Mucosa of rectum (tissue), 2 donors: ENCODE measurements at regions not wholly inside any gene's neighbourhood (a gene's known extent, or its start where the extent isn't known, plus 50 kb on each side); places are given as distances from the start of the nearest gene placed in this dataset.
"Not testable (repeated sequence)": the region's sequence is repeated elsewhere in the genome, so short reads cannot be mapped to it uniquely, and the experiment has no call there.

Source experiments
- H3K27ac ChIP-seq, 2 donors: one replicate each; pipeline ENCODE4 v1.7.0; 2013; ENCODE audit warnings: inconsistent platforms in 2 of 2, low read depth in 2 of 2, low read length in 2 of 2
- H3K27me3 ChIP-seq, 2 donors: one replicate each; pipeline ENCODE4 v1.7.0; 2013; ENCODE audit warnings: low read length in 2 of 2; ENCODE audit not compliant: control insufficient read depth in 2 of 2, insufficient read depth in 2 of 2
- H3K36me3 ChIP-seq, 2 donors: one replicate each; pipeline ENCODE4 v1.7.0; 2013; ENCODE audit warnings: low read length in 2 of 2; ENCODE audit not compliant: control insufficient read depth in 2 of 2, insufficient read depth in 2 of 2
- H3K4me1 ChIP-seq, 2 donors: one replicate each; pipeline ENCODE4 v1.7.0; 2013; ENCODE audit warnings: low read length in 2 of 2, mild to moderate bottlenecking in 1 of 2; ENCODE audit not compliant: control insufficient read depth in 2 of 2, insufficient read depth in 2 of 2
- H3K4me3 ChIP-seq, 2 donors: one replicate each; pipeline ENCODE4 v1.7.0; 2013; ENCODE audit warnings: low read length in 2 of 2
- H3K9ac ChIP-seq, 2 donors: one replicate each; pipeline ENCODE4 v1.7.0; 2013; ENCODE audit warnings: low read length in 2 of 2, low read depth in 1 of 2, mild to moderate bottlenecking in 1 of 2
- H3K9me3 ChIP-seq, 2 donors: one replicate each; pipeline ENCODE4 v1.7.0; 2013; ENCODE audit warnings: low read length in 2 of 2; ENCODE audit not compliant: control insufficient read depth in 2 of 2
- donor health status: healthy.
- donor health status: Normal muscosa, but diverticular disease.

- Histone ChIP-seq H3K4me1 (peaks cover 0 to 4% of the 10 kb centered on the region in 2 donors), H3K36me3 (no peaks in the 10 kb centered on the region), H3K27ac (peak overlapping the region in 1 of 2 donors; percentile 55), H3K27me3 (peaks cover 3 to 4% of the 10 kb centered on the region in 2 donors), H3K9me3 (no peaks in the 10 kb centered on the region), H3K9ac (no peak overlapping the region), H3K4me3 (peak overlapping the region; percentile 23 to 36)
Observed at GRCh38 chrX:40933706-40934425, 151.4 kb upstream of the USP9X start.

GRCh38 chrX:40936827-40937226 is 148.4 kb upstream of the USP9X start:
- H3K27ac ChIP-seq: no peak overlapping the region
- H3K9ac ChIP-seq: no peak overlapping the region
- H3K36me3 ChIP-seq: no peaks in the 10 kb centered on the region
- H3K4me3 ChIP-seq: no peak overlapping the region
- peaks cover 0 to 4% of the 10 kb centered on the region in 2 donors for H3K4me1 ChIP-seq
- H3K27me3 ChIP-seq: peaks cover 0 to 4% of the 10 kb centered on the region in 2 donors
- no peaks in the 10 kb centered on the region for H3K9me3 ChIP-seq

- Histone ChIP-seq H3K9me3 (no peaks in the 10 kb centered on the region), H3K4me1 (peaks cover 0 to 4% of the 10 kb centered on the region in 2 donors), H3K9ac (no peak overlapping the region), H3K27ac (no peak overlapping the region), H3K27me3 (peaks cover 0 to 4% of the 10 kb centered on the region in 2 donors), H3K36me3 (no peaks in the 10 kb centered on the region), H3K4me3 (no peak overlapping the region)
Observed at GRCh38 chrX:40938423-40938822, 146.8 kb upstream of the USP9X start.

- H3K4me1 ChIP-seq: no peaks in the 10 kb centered on the region
- H3K9ac ChIP-seq: no peak overlapping the region
- no peaks in the 10 kb centered on the region for H3K9me3 ChIP-seq
- peaks cover 0 to 4% of the 10 kb centered on the region in 2 donors for H3K27me3 ChIP-seq
- H3K4me3 ChIP-seq: no peak overlapping the region
- no peak overlapping the region for H3K27ac ChIP-seq
- no peaks in the 10 kb centered on the region for H3K36me3 ChIP-seq
Observed at GRCh38 chrX:40943093-40943641, 142.1 kb upstream of the USP9X start.

GRCh38 chrX:40945361-40945713 is 139.9 kb upstream of the USP9X start:
- no peaks in the 10 kb centered on the region for H3K36me3 ChIP-seq
- no peak overlapping the region for H3K27ac ChIP-seq
- H3K27me3 ChIP-seq: peaks cover 0 to 4% of the 10 kb centered on the region in 2 donors
- peak overlapping the region in 1 of 2 donors; percentile 40 for H3K9ac ChIP-seq
- no peak overlapping the region for H3K4me3 ChIP-seq
- no peaks in the 10 kb centered on the region for H3K9me3 ChIP-seq
- H3K4me1 ChIP-seq: no peaks in the 10 kb centered on the region

- Histone ChIP-seq H3K4me1 (no peaks in the 10 kb centered on the region), H3K4me3 (no peak overlapping the region), H3K9me3 (no peaks in the 10 kb centered on the region), H3K9ac (no peak overlapping the region), H3K36me3 (no peaks in the 10 kb centered on the region), H3K27ac (no peak overlapping the region), H3K27me3 (peaks cover 3 to 4% of the 10 kb centered on the region in 2 donors)
Observed at GRCh38 chrX:40947276-40947675, 138.0 kb upstream of the USP9X start.

- Histone ChIP-seq H3K27ac (no peak overlapping the region), H3K4me3 (no peak overlapping the region), H3K36me3 (no peaks in the 10 kb centered on the region)
Observed at GRCh38 chrX:40949071-40949470, 136.2 kb upstream of the USP9X start.

GRCh38 chrX:40950546-40950945 is 134.7 kb upstream of the USP9X start:
- Histone ChIP-seq H3K36me3 (no peaks in the 10 kb centered on the region), H3K27ac (no peak overlapping the region), H3K4me1 (no peaks in the 10 kb centered on the region), H3K27me3 (peaks cover 3 to 4% of the 10 kb centered on the region in 2 donors), H3K9ac (no peak overlapping the region), H3K4me3 (no peak overlapping the region), H3K9me3 (no peaks in the 10 kb centered on the region)

More at GRCh38 chrX:40949071-40949470, 136.2 kb upstream of the USP9X start:
- no peak overlapping the region for H3K9ac ChIP-seq
- H3K27me3 ChIP-seq: peaks cover 3 to 4% of the 10 kb centered on the region in 2 donors
- no peaks in the 10 kb centered on the region for H3K4me1 ChIP-seq
- no peaks in the 10 kb centered on the region for H3K9me3 ChIP-seq

GRCh38 chrX:40951407-40951806 is 133.8 kb upstream of the USP9X start:
- not testable (repeated sequence) for H3K27ac ChIP-seq, H3K27me3 ChIP-seq, H3K9ac ChIP-seq

GRCh38 chrX:40952855-40953254 is 132.4 kb upstream of the USP9X start:
- H3K9me3 ChIP-seq: no peaks in the 10 kb centered on the region
- no peaks in the 10 kb centered on the region for H3K4me1 ChIP-seq
- H3K4me3 ChIP-seq: peak overlapping the region; percentile 46 to 51
- no peak overlapping the region for H3K27ac ChIP-seq
- H3K9ac ChIP-seq: no peak overlapping the region
- H3K36me3 ChIP-seq: no peaks in the 10 kb centered on the region
- H3K27me3 ChIP-seq: peaks cover 1 to 3% of the 10 kb centered on the region in 2 donors

More at GRCh38 chrX:40951407-40951806, 133.8 kb upstream of the USP9X start:
- not testable (repeated sequence) for H3K9me3 ChIP-seq, H3K4me1 ChIP-seq, H3K36me3 ChIP-seq, H3K4me3 ChIP-seq
